Liver (tissue), 8 donors: ENCODE measurements at regions not wholly inside any gene's neighbourhood (a gene's known extent, or its start where the extent isn't known, plus 50 kb on each side); places are given as distances from the start of the nearest gene placed in this dataset.

Source experiments
- DNase-seq: peaks from one replicate; pipeline ENCODE4 v3.0.0-alpha.2; 2017; ENCODE audit warnings: low spot score
- H3K27ac ChIP-seq, 2 donors: one replicate each; pipeline ENCODE4 v1.7.0; 2013; ENCODE audit warnings: inconsistent platforms in 2 of 2, low read length in 2 of 2, control low read depth in 1 of 2, low read depth in 1 of 2, mild to moderate bottlenecking in 1 of 2
- H3K27me3 ChIP-seq, 4 donors: one replicate each; pipeline versions ENCODE4 v1.6.1 to v1.7.0; 2013; ENCODE audit warnings: low read length in 3 of 4, inconsistent platforms in 1 of 4, mild to moderate bottlenecking in 1 of 4, moderate library complexity in 1 of 4; ENCODE audit not compliant: control insufficient read depth in 4 of 4, insufficient read depth in 4 of 4
- H3K36me3 ChIP-seq, 4 donors: one replicate each; pipeline versions ENCODE4 v1.6.1 to v1.7.0; 2013; ENCODE audit warnings: low read length in 3 of 4, mild to moderate bottlenecking in 3 of 4, low read depth in 1 of 4, moderate library complexity in 1 of 4; ENCODE audit not compliant: control insufficient read depth in 4 of 4, insufficient read depth in 3 of 4
- H3K4me1 ChIP-seq, 4 donors: one replicate each; pipeline versions ENCODE4 v1.6.1 to v1.7.0; 2013; ENCODE audit warnings: low read length in 3 of 4, mild to moderate bottlenecking in 3 of 4, moderate library complexity in 1 of 4; ENCODE audit not compliant: control insufficient read depth in 4 of 4, insufficient read depth in 4 of 4
- H3K4me3 ChIP-seq, 3 donors: one replicate each; pipeline versions ENCODE4 v1.6.1 to v1.7.0; 2013; ENCODE audit warnings: low read length in 3 of 3, control low read depth in 1 of 3, low read depth in 1 of 3, mild to moderate bottlenecking in 1 of 3
- H3K9ac ChIP-seq, 2 donors: one replicate each; pipeline ENCODE4 v1.7.0; 2013; ENCODE audit warnings: low read length in 2 of 2, mild to moderate bottlenecking in 2 of 2, moderate library complexity in 2 of 2, control low read depth in 1 of 2, low read depth in 1 of 2
- H3K9me3 ChIP-seq, 4 donors: one replicate each; pipeline versions ENCODE4 v1.6.1 to v1.7.0; 2013; ENCODE audit warnings: low read length in 3 of 4; ENCODE audit not compliant: control insufficient read depth in 4 of 4
- ATF3 ChIP-seq: IDR thresholded peaks from 2 replicates; pipeline ENCODE4 v1.6.1; 2016; ENCODE audit warnings: antibody characterized with exemption
- CTCF ChIP-seq: fragments of 150-350 bp; IDR thresholded peaks from 2 replicates; pipeline ENCODE4 v1.5.1; 2017; ENCODE audit warnings: improper control_type of control experiment, low read depth, low read length; ENCODE audit not compliant: missing input control
- FOXA1 ChIP-seq: IDR thresholded peaks from 2 replicates; pipeline ENCODE4 v1.6.1; 2016; ENCODE audit warnings: antibody characterized with exemption
- FOXA2 ChIP-seq: IDR thresholded peaks from 2 replicates; pipeline ENCODE4 v1.6.1; 2016; ENCODE audit warnings: antibody characterized with exemption
- GABPA ChIP-seq, 2 donors: IDR thresholded peaks in 1 of 2; conservative IDR thresholded peaks in 1 of 2; 2 replicates each; pipeline ENCODE4 v1.6.1; 2016; ENCODE audit warnings: antibody characterized with exemption in 2 of 2, mild to moderate bottlenecking in 1 of 2, moderate library complexity in 1 of 2
- HNF4G ChIP-seq: IDR thresholded peaks from 2 replicates; pipeline ENCODE4 v1.6.1; 2016; ENCODE audit warnings: antibody characterized with exemption
- JUND ChIP-seq, 2 donors: IDR thresholded peaks; 2 replicates each; pipeline ENCODE4 v1.6.1; 2016; ENCODE audit warnings: antibody characterized with exemption in 2 of 2
- MAX ChIP-seq: IDR thresholded peaks from 2 replicates; pipeline ENCODE4 v1.6.1; 2016; ENCODE audit warnings: antibody characterized with exemption
- NR2F2 ChIP-seq: IDR thresholded peaks from 2 replicates; pipeline ENCODE4 v1.6.1; 2016; ENCODE audit warnings: antibody characterized with exemption
- REST ChIP-seq: IDR thresholded peaks from 2 replicates; pipeline ENCODE4 v1.6.1; 2016; ENCODE audit warnings: antibody characterized with exemption, mild to moderate bottlenecking
- RXRA ChIP-seq, 2 donors: IDR thresholded peaks; 2 replicates each; pipeline ENCODE4 v1.6.1; 2017 to 2018; ENCODE audit warnings: antibody characterized with exemption in 2 of 2, mild to moderate bottlenecking in 1 of 2
- SP1 ChIP-seq: IDR thresholded peaks from 2 replicates; pipeline ENCODE4 v1.6.1; 2018; ENCODE audit warnings: antibody characterized with exemption, mild to moderate bottlenecking
- ZBTB33 ChIP-seq: IDR thresholded peaks from 2 replicates; pipeline ENCODE4 v1.6.1; 2016; ENCODE audit warnings: antibody characterized with exemption
- whole genome bisulfite sequencing: extraction: QIAGEN DNeasy Blood & Tissue Kit; methylation state at CpG from one replicate; pipeline ENCODE4 v1.1.7; 2013; 5-methylcytosine and 5-hydroxymethylcytosine counted together
- donor health status: healthy.
- donor health status: healthy.
- donor health status: healthy.
- donor health status: healthy.
- donor health status: healthy.

GRCh38 chr12:88752183-88752582 is 171.9 kb upstream of the KITLG start (continued):
- TF ChIP-seq REST (no peak), ATF3 (no peak)

- H3K9ac ChIP-seq, result no peak overlapping the region
- TF ChIP-seq HNF4G (no peak), JUND (IDR thresholded peaks at IDR 0.05) (no peak), SP1 (no peak), NR2F2 (no peak), ATF3 (no peak), FOXA1 (no peak), FOXA2 (no peak), REST (no peak), MAX (no peak), CTCF (no peak), GABPA (IDR thresholded peaks at IDR 0.05 in 1 of 2, conservative IDR thresholded peaks at IDR 0.05 in 1 of 2) (no peak), RXRA (IDR thresholded peaks at IDR 0.05) (no peak), ZBTB33 (no peak)
- no peak overlapping the region for H3K4me3 ChIP-seq
- no peaks in the 10 kb centered on the region for H3K27me3 ChIP-seq
- H3K36me3 ChIP-seq, result no peaks in the 10 kb centered on the region
- no peaks in the 10 kb centered on the region for H3K9me3 ChIP-seq
- 87% methylated on average over 1 of the region's 1 CpG for WGBS
- H3K27ac ChIP-seq, result no peak overlapping the region
- no peak for DNase-seq
- peaks cover 3 to 26% (median 16%) of the 10 kb centered on the region in 4 donors for H3K4me1 ChIP-seq
Observed at GRCh38 chr12:88750867-88751543, 170.7 kb upstream of the KITLG start.
